RWPE1 (cell line): ENCODE measurements at regions not wholly inside any gene's neighbourhood (a gene's known extent, or its start where the extent isn't known, plus 50 kb on each side); places are given as distances from the start of the nearest gene placed in this dataset.

Experiments used
- CTCF ChIA-PET: fragments of 350-600 bp; sonication (Branson Sonifier 250); formaldehyde crosslinking; extraction: SDS; loops from one replicate; lab custom pipeline; 2021; lab: Yijun Ruan, JAX
- POLR2A ChIA-PET: fragments of 400-600 bp; formaldehyde crosslinking; extraction: SDS; loops from one replicate; lab custom pipeline; 2020; ENCODE audit warnings: antibody characterized with exemption; ENCODE audit not compliant: low non-redundant PET; lab: Yijun Ruan, JAX
- DNase-seq: peaks from one replicate; pipeline ENCODE4 v3.0.0; 2012; ENCODE audit warnings: low spot score
- H3K27ac ChIP-seq: fragments of 450-650 bp; 2 replicates; pipeline ENCODE4 v1.5.1; 2017
- TF ChIP-seq, protein P1 (sequence below): fragments of 450-650 bp; conservative IDR thresholded peaks from 2 replicates; pipeline ENCODE4 v1.5.1; 2017; ENCODE audit warnings: low read depth, mild to moderate bottlenecking

DNA sequence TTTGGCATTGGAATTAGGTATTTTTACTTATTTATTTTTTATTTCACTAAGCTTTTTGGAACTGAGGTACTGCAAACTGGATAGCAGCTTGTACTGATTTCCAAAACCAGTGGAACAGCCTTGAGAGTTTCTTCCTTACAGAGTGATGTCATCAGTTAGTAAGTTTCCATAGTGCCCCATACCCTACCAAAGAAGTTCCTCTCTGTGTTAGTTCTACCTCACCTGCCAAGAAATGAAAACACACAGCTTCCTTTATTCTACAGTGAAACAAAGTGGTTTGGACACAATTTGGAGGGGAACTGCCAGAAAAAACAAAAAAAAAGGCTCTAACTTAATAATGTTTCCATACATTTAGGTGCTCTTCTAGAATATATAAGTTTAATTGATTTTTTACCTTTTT is 430.9 kb upstream of the ADGRL2 start:
- TF ChIP-seq, protein P1, sequence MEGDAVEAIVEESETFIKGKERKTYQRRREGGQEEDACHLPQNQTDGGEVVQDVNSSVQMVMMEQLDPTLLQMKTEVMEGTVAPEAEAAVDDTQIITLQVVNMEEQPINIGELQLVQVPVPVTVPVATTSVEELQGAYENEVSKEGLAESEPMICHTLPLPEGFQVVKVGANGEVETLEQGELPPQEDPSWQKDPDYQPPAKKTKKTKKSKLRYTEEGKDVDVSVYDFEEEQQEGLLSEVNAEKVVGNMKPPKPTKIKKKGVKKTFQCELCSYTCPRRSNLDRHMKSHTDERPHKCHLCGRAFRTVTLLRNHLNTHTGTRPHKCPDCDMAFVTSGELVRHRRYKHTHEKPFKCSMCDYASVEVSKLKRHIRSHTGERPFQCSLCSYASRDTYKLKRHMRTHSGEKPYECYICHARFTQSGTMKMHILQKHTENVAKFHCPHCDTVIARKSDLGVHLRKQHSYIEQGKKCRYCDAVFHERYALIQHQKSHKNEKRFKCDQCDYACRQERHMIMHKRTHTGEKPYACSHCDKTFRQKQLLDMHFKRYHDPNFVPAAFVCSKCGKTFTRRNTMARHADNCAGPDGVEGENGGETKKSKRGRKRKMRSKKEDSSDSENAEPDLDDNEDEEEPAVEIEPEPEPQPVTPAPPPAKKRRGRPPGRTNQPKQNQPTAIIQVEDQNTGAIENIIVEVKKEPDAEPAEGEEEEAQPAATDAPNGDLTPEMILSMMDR = no peak
- ChIA-PET CTCF (no interaction called here), POLR2A (no interaction called here)
- DNase-seq = no peak
- H3K27ac ChIP-seq = no peak overlapping the region

DNA sequence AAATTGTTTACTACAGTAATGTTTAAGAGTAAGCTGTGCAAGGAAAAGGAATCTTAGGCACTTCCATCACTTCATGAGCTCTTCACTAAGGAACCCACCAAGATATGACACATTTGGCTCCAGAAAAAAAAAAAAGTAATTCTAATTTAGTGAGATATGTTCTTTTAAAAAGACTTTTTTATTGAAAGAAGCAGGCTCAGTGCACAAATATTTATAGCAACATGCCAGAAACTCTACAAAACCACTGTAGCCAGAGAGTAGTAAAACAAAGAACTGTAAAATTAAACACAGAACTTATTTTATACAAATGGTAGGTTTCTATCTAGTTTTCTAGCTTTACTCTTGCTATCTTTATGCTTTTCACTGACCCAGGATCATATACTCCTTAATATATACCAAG is 434.6 kb upstream of the ADGRL2 start:
- POLR2A ChIA-PET = no interaction called here
- DNase-seq = no peak
- TF ChIP-seq, protein P1 = no peak
- CTCF ChIA-PET = no interaction called here
- H3K27ac ChIP-seq = no peak overlapping the region

DNA sequence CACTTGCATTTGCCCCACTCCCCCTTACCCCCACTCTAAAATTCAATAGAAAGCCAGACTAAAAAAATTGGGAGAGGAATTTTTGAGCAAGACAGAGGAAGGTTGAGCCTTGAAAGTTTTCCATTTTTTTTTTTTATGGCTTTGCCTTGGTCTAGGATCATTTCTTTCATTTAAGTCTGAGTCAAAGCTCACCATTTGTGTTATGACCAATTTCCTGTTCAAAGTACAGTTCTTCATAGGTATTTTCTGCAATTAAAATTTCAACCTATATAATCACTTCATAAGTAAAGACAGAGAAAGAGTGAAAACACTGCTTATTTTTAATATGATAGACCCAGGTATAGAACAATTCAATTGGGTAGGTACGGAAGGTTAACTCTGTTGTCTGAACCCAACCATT is 436.6 kb upstream of the ADGRL2 start:
- TF ChIP-seq, protein P1 = no peak
- no peak overlapping the region for H3K27ac ChIP-seq
- ChIA-PET POLR2A (no interaction called here), CTCF (no interaction called here)
- DNase-seq = no peak

DNA sequence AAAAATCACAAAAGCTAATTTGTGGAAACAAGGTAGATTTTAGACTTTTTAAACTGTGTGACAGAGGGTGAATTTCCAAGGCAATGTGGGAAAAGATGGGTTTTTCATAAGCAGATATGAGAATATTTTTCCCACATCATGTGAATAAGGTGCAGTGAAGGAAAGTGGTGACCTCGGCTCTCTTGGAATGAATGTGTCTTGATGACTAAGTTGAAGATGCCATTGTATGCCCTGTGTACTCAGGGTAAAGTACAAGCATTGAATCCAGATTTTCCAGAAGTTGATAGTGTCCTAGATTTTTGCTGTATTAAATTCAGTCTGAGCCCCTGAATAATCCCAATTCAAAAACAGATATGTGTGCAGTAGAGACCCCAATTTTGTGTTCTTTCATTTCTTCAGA is 442.6 kb upstream of the ADGRL2 start:
- TF ChIP-seq, protein P1 = no peak
- no peak for DNase-seq
- H3K27ac ChIP-seq = no peak overlapping the region
- CTCF ChIA-PET = no interaction called here
- POLR2A ChIA-PET = no interaction called here

DNA sequence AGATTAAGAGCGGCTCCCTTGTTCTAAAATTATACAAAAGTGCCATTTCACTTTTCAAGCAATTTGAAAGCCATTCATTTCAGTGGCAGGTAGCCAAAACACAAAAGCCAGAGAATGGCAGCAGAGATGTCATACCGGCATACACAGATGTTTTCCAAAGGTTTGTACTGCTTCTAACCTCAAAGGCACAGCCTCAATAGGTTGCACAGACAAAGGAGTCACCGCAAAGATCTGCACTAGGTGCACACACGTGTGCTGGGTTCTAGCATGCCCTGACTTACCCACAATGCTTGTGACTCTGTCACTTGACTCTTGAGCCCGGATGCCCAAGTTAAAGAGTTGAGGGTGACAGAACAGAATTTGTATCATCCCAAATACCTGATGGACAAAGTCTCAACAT is 448.9 kb upstream of the ADGRL2 start:
- CTCF ChIA-PET = no interaction called here
- TF ChIP-seq, protein P1 = no peak
- H3K27ac ChIP-seq = no peak overlapping the region
- POLR2A ChIA-PET = no interaction called here
- no peak for DNase-seq

DNA sequence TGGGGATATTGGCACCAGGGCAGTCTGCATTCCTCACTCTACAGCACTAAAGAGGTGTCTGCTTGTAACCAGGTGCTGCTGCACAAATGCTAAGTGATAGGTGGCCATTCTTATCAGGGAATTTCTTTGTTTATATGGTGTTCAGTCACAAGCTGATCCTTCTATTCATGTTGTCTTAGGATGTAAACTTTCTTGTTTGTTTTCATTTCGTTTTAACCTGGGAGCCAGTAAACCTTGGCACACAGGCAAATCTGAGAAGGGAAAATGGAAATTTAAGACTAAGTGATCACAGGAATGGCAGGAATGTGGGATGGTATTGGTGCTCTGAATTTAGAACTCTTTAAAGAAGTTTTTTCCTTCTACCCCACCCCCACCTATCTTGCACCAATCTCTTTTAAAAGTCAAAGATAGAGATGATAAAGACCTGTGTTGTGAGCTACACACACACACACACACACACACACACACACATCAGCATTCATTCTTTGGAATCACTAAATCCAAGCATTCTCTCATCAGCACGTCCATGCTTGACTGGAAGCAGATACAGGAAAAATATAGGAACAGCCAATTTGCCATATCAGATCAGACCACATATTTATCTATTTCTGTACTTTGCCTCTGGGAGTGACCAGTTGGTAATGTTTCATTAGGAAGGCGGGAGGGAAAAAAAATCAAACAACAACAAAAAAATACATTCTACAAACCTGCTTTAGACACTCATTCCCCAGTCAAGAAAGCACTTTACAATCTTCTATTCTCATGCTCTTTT is 451.4 kb upstream of the ADGRL2 start:
- no peak overlapping the region for H3K27ac ChIP-seq
- CTCF ChIA-PET = interaction anchor here (0.7 kb wide), 1 partner anchor 44 kb away, joined by 4 read pairs; no protein-coding TSS in a partner anchor
- DNase-seq = no peak
- POLR2A ChIA-PET = no interaction called here
- TF ChIP-seq, protein P1 = no peak
